ENCODE measurements at regions not wholly inside any gene's neighbourhood (a gene's known extent, or its start where the extent isn't known, plus 50 kb on each side); places are given as distances from the start of the nearest gene placed in this dataset.

GRCh38 chr16:79271583-79271982 lies 329.0 kb downstream of the MAF start:
- H2AFZ ChIP-seq (ENCODE audit: low read length) = no peak overlapping the region
- no peak overlapping the region for H3K4me2 ChIP-seq (ENCODE audit: insufficient read depth in 1 of 2, low read depth in 2 of 2, low read length in 2 of 2)
- CTCF ChIA-PET (ENCODE audit: partially characterized antibody) = interaction anchor here (0.8 to 2.9 kb wide), 2 partner anchors 9 to 62 kb away, joined by 3 to 8 read pairs; no protein-coding TSS in a partner anchor
- H3K4ac ChIP-seq (replicated peaks; ENCODE audit: insufficient read length, low read depth, low read length) = no peak overlapping the region
- H2BK15ac ChIP-seq (ENCODE audit: low read length) = no peak overlapping the region
- TF ChIP-seq MAFK (IDR thresholded peaks at IDR 0.05; ENCODE audit: low read depth, low read length) = peak; percentile 75
- no peak for TF ChIP-seq GTF2F1 (IDR thresholded peaks at IDR 0.05; ENCODE audit: borderline replicate concordance, low read depth, low read length)
- no peak overlapping the region for H2AK5ac ChIP-seq (ENCODE audit: low read depth, low read length)
- no peak overlapping the region for H3K14ac ChIP-seq (ENCODE audit: insufficient read length)
- H3K4me3 ChIP-seq (ENCODE audit: extremely low read depth in 1 of 4, insufficient read depth in 2 of 4, low read depth in 3 of 4, low read length in 4 of 4) = no peak overlapping the region
- FAIRE-seq = no peak
- no peak overlapping the region for H3K27ac ChIP-seq (ENCODE audit: low read depth, low read length)
- H4K91ac ChIP-seq (replicated peaks; ENCODE audit: insufficient read length, low read length) = no peak overlapping the region
- no peak overlapping the region for H2BK12ac ChIP-seq (ENCODE audit: low read depth, low read length)
- no peak overlapping the region for H3K9ac ChIP-seq (replicated peaks in 1 of 4; ENCODE audit: extremely low read depth in 1 of 4, low read depth in 3 of 4, low read length in 3 of 4)
- no peaks in the 10 kb centered on the region for H4K20me1 ChIP-seq (replicated peaks in 1 of 2; ENCODE audit: control insufficient read depth in 1 of 2, insufficient read depth in 2 of 2, low read length in 2 of 2)
- no peaks in the 10 kb centered on the region for H3K79me1 ChIP-seq (ENCODE audit: low read depth, low read length)
- no peak overlapping the region for H2BK120ac ChIP-seq (replicated peaks; ENCODE audit: low read depth, low read length)
- H3K18ac ChIP-seq (ENCODE audit: extremely low read depth, low read length) = no peak overlapping the region
- no peaks in the 10 kb centered on the region for H3K36me3 ChIP-seq (ENCODE audit: control insufficient read depth in 2 of 4, insufficient read depth in 4 of 4, low read length in 3 of 4)
- no peaks in the 10 kb centered on the region for H3K27me3 ChIP-seq (replicated peaks in 1 of 4; ENCODE audit: control insufficient read depth in 3 of 4, extremely low read depth in 1 of 4, insufficient read depth in 3 of 4, low read length in 3 of 4)
- H3K23ac ChIP-seq (ENCODE audit: insufficient read length) = no peak overlapping the region
- no peaks in the 10 kb centered on the region for H3K79me2 ChIP-seq (ENCODE audit: control insufficient read depth in 1 of 2, insufficient read depth in 2 of 2, low read length in 2 of 2)
- H4K8ac ChIP-seq (ENCODE audit: extremely low read depth, insufficient read depth, low read length) = no peak overlapping the region
- DNase-seq (ENCODE audit: low read depth in 1 of 2, low spot score in 2 of 2) = no peak
- no peak overlapping the region for H2BK20ac ChIP-seq (ENCODE audit: low read length)
- no peak overlapping the region for H2BK5ac ChIP-seq (ENCODE audit: low read depth, low read length)
- no peaks in the 10 kb centered on the region for H3K23me2 ChIP-seq (ENCODE audit: low read depth, low read length)
- no peak overlapping the region for H4K5ac ChIP-seq (ENCODE audit: insufficient read length, low read depth, low read length)
- no peak overlapping the region for H3K56ac ChIP-seq (replicated peaks; ENCODE audit: insufficient read length, low read depth, low read length)
- 0% methylated on average over 1 of the region's 1 CpG; no CpG with 5 or more reads in 1 of the 2 experiments for WGBS, 2 experiments (ENCODE audit: extremely low coverage in 1 of 2, insufficient coverage in 1 of 2, insufficient read length in 1 of 2, insufficient replicate concordance in 2 of 2, low coverage in 1 of 2, low lambda C conversion rate in 2 of 2, missing lambda C conversion rate in 1 of 2)
- no peaks in the 10 kb centered on the region; a peak in 1 of 4 replicates for H3K9me3 ChIP-seq (ENCODE audit: insufficient read depth in 2 of 2, low read depth in 1 of 2, low read length in 1 of 2)
- POLR2A ChIA-PET (ENCODE audit: partially characterized antibody) = no interaction called here
- peaks cover 0 to 11% (median 7%) of the 10 kb centered on the region in 4 experiments; a peak in 4 of 7 replicates for H3K4me1 ChIP-seq (replicated peaks in 1 of 4; ENCODE audit: control insufficient read depth in 3 of 4, insufficient read depth in 4 of 4, low read length in 3 of 4)

Data from H1 (cell line).